Heart right ventricle (tissue), 16 donors: ENCODE measurements at regions not wholly inside any gene's neighbourhood (a gene's known extent, or its start where the extent isn't known, plus 50 kb on each side); places are given as distances from the start of the nearest gene placed in this dataset.

Experiments used
- ATAC-seq, 8 donors: fragments of 200-7000 bp; cut with Tn5 transposase; one replicate each; pipeline ENCODE4 v1.9.1; 2020; ENCODE audit warnings: mild to moderate bottlenecking in 8 of 8, moderate library complexity in 8 of 8, moderate number of reproducible peaks in 1 of 8
- DNase-seq, 2 donors: peaks; one replicate each; pipeline ENCODE4 v3.0.0-alpha.2; 2020
- H3K27ac ChIP-seq, 10 donors: fragments of 200-600 bp; sonication (generic) in 2 of 10; one replicate each; pipeline versions ENCODE4 v1.5.0 to v1.8.0; 2020 to 2022; ENCODE audit warnings: mild to moderate bottlenecking in 3 of 10
- H3K27me3 ChIP-seq, 7 donors: fragments of 200-600 bp; one replicate each; pipeline ENCODE4 v1.8.0; 2021 to 2022; ENCODE audit warnings: mild to moderate bottlenecking in 2 of 7
- H3K36me3 ChIP-seq, 9 donors: fragments of 200-600 bp; sonication (generic) in 1 of 9; one replicate each; pipeline versions ENCODE4 v1.5.0 to v1.8.0; 2020 to 2022; ENCODE audit warnings: mild to moderate bottlenecking in 2 of 9
- H3K4me1 ChIP-seq, 9 donors: fragments of 200-600 bp; sonication (generic) in 1 of 9; one replicate each; pipeline versions ENCODE4 v1.5.0 to v1.8.0; 2020 to 2022; ENCODE audit warnings: mild to moderate bottlenecking in 4 of 9
- H3K4me3 ChIP-seq, 10 donors: fragments of 200-600 bp; sonication (generic) in 2 of 10; one replicate each; pipeline versions ENCODE4 v1.5.0 to v1.8.0; 2020 to 2022; ENCODE audit warnings: mild to moderate bottlenecking in 7 of 10, moderate library complexity in 2 of 10
- H3K9me3 ChIP-seq, 11 donors: fragments of 200-600 bp in 10 of 11; sonication (generic) in 2 of 11; one replicate each; pipeline versions ENCODE4 v1.5.0 to v1.8.0; 2013 to 2022; ENCODE audit warnings: mild to moderate bottlenecking in 2 of 11, control low read depth in 1 of 11, moderate library complexity in 1 of 11
- WGBS, 2 donors: extraction: QIAGEN DNeasy Blood & Tissue Kit; methylation state at CpG; one replicate each; pipeline ENCODE4 v1.1.7; 2013; ENCODE audit warnings: inconsistent platforms in 1 of 2; 5-methylcytosine and 5-hydroxymethylcytosine counted together
- intact Hi-C, 10 donors: fragments of 100-400 bp; cut with DNase I; formaldehyde crosslinking; loops; one replicate each; pipeline versions ENCODE4 v1.11.1 to v1.14.2; 2022
- TF ChIP-seq, protein P1 (sequence below), 9 donors: fragments of 200-600 bp; sonication (generic) in 2 of 9; IDR thresholded peaks; one replicate each; pipeline versions ENCODE4 v1.5.0 to v1.8.0; 2021 to 2022; ENCODE audit warnings: antibody characterized with exemption in 9 of 9, mild to moderate bottlenecking in 5 of 9, moderate library complexity in 1 of 9
- donor health status: Arrhythmogenic right ventricular cardiomyopathy.
- donor health status: ischemic (EF 13 %, LVEDD 7.1; RV severe dilation, severe dysfunction).
- donor health status: healthy with polysubstance abuse.
- donor health status: DM: no; HTN: yes; CAD: no.
- donor health status: DM: no; HTN: no; CAD: no.
- donor health status: ischemic (EF 25% LVEDD 6.9; RV normal size, moderate dysfunction).
- donor health status: ischemic (EF 25% LVEDD 5.7; RV mildly dilated, moderate dysfunction).
- donor health status: healthy.
- donor health status: DM: yes; HTN: yes; CAD: no.
- donor health status: Ischemic cardiomyopathy.
- donor health status: ischemic (EF 35%, LVEDD 5.7; RV mildly dilated, moderate dysfunction).
- donor health status: nonischemic (EF 11% LVEDD 7.7; RV severe dilation, severe dysfunction).
- donor health status: DM: yes; HTN: yes; CAD: no.
- donor health status: PGD.
- donor health status: ischemic (EF 29% LVEDD 5.4; RV normal size, mild dysfunction).
- donor health status: nonischemic (EF 23%, LVEDD 6.1; RV moderate dilation, normal function).

DNA sequence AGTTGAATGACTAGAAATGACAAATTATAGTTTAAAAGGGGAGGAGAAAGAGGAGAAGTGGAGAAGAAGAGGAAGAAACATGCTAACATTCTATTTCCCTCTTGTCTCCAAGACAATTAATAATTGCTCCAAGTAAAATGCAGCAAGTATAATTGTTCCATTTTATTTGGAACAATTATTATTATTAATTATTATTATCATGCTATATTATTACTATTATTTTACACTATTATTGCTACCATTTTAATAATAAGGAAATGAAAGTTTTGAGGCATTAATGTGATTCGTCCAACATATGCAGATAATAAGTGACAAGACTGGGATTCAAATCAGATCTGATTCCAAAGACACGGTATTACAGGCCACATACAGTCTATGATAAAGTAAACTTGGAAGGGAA is 293.6 kb upstream of the ZC3H12C start:
- 58 to 66% methylated on average over 2 of the region's 2 CpGs for WGBS, 2 donors
- no peaks in the 10 kb centered on the region for H3K36me3 ChIP-seq
- no peak overlapping the region for H3K4me3 ChIP-seq
- intact Hi-C loops: no loop called here
- TF ChIP-seq, protein P1, sequence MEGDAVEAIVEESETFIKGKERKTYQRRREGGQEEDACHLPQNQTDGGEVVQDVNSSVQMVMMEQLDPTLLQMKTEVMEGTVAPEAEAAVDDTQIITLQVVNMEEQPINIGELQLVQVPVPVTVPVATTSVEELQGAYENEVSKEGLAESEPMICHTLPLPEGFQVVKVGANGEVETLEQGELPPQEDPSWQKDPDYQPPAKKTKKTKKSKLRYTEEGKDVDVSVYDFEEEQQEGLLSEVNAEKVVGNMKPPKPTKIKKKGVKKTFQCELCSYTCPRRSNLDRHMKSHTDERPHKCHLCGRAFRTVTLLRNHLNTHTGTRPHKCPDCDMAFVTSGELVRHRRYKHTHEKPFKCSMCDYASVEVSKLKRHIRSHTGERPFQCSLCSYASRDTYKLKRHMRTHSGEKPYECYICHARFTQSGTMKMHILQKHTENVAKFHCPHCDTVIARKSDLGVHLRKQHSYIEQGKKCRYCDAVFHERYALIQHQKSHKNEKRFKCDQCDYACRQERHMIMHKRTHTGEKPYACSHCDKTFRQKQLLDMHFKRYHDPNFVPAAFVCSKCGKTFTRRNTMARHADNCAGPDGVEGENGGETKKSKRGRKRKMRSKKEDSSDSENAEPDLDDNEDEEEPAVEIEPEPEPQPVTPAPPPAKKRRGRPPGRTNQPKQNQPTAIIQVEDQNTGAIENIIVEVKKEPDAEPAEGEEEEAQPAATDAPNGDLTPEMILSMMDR (IDR thresholded peaks at IDR 0.05): no peak
- H3K27ac ChIP-seq: no peak overlapping the region
- ATAC-seq: no peak
- no peak for DNase-seq
- no peaks in the 10 kb centered on the region for H3K27me3 ChIP-seq
- peaks cover 0 to 4% (median 0%) of the 10 kb centered on the region in 9 donors for H3K4me1 ChIP-seq
- peaks cover 0 to 4% (median 0%) of the 10 kb centered on the region in 11 donors for H3K9me3 ChIP-seq

DNA sequence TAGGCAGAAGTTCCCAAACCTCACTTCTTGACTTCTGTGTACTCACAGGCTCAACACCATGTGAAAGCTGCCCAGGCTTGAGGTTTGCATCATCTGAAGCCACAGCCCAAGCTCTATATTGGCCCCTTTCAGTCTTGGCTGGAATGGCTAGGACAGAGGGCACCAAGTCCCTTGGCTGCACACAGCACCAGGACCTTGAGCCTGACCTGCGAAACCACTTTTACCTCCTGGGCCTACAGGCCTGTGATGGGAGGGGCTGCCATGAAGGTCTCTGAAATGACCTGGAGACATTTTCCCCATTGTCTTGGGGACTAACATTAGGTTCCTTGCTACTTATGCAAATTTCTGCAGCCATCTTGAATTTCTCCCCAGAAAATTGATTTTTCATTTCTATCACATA is 288.3 kb upstream of the ZC3H12C start:
- Histone ChIP-seq H3K4me1 (peaks cover 0 to 4% (median 0%) of the 10 kb centered on the region in 9 donors), H3K36me3 (no peaks in the 10 kb centered on the region), H3K27ac (no peak overlapping the region), H3K9me3 (peaks cover 0 to 22% (median 0%) of the 10 kb centered on the region in 11 donors), H3K4me3 (no peak overlapping the region), H3K27me3 (no peaks in the 10 kb centered on the region)
- TF ChIP-seq, protein P1 (IDR thresholded peaks at IDR 0.05): no peak
- WGBS, 2 donors: 89 to 96% methylated on average over 1 of the region's 1 CpG
- intact Hi-C loops: no loop called here
- ATAC-seq (no peak), DNase-seq (no peak)

- no peaks in the 10 kb centered on the region for H3K27me3 ChIP-seq
- DNase-seq (no peak), ATAC-seq (no peak)
- no peaks in the 10 kb centered on the region for H3K36me3 ChIP-seq
- intact Hi-C loops: no loop called here
- WGBS, 2 donors: 1 to 49% methylated on average over 1 of the region's 1 CpG
- no peak overlapping the region for H3K4me3 ChIP-seq
- H3K9me3 ChIP-seq: peaks cover 0 to 22% (median 0%) of the 10 kb centered on the region in 11 donors
- TF ChIP-seq, protein P1 (IDR thresholded peaks at IDR 0.05): no peak
- H3K27ac ChIP-seq: no peak overlapping the region
- H3K4me1 ChIP-seq: peaks cover 0 to 4% (median 0%) of the 10 kb centered on the region in 9 donors
Measured at GRCh38 chr11:109806205-109806604, 287.0 kb upstream of the ZC3H12C start.

GRCh38 chr11:109808569-109808968 is 284.6 kb upstream of the ZC3H12C start:
- Histone ChIP-seq H3K27ac (no peak overlapping the region), H3K9me3 (peaks cover 0 to 22% (median 0%) of the 10 kb centered on the region in 11 donors), H3K4me3 (no peak overlapping the region), H3K36me3 (no peaks in the 10 kb centered on the region), H3K4me1 (no peaks in the 10 kb centered on the region), H3K27me3 (no peaks in the 10 kb centered on the region)
- DNase-seq (no peak), ATAC-seq (no peak)
- WGBS, 2 donors: 36 to 42% methylated on average over 1 of the region's 1 CpG
- TF ChIP-seq, protein P1 (IDR thresholded peaks at IDR 0.05): no peak
- intact Hi-C loops: no loop called here
